GM12801 (cell line): ENCODE measurements at regions not wholly inside any gene's neighbourhood (a gene's known extent, or its start where the extent isn't known, plus 50 kb on each side); places are given as distances from the start of the nearest gene placed in this dataset.

Source experiments
- CTCF ChIP-seq: IDR thresholded peaks from one replicate; pipeline ENCODE4 v1.5.1; 2011; ENCODE audit warnings: control low read depth; ENCODE audit not compliant: insufficient read length; ENCODE audit errors: extremely low read depth

GRCh38 chr4:24053934-24054333, 164.1 kb upstream of the PPARGC1A start:
- no peak for TF ChIP-seq CTCF

GRCh38 chr4:24044610-24045589, 155.1 kb upstream of the PPARGC1A start:
- TF ChIP-seq CTCF: no peak

- no peak for TF ChIP-seq CTCF
These were observed 152.2 kb upstream of the PPARGC1A start for GRCh38 chr4:24042094-24042493.

- no peak for TF ChIP-seq CTCF
These were observed 151.0 kb upstream of the PPARGC1A start for GRCh38 chr4:24040811-24041210.

GRCh38 chr4:24033626-24034025, 143.8 kb upstream of the PPARGC1A start:
- no peak for TF ChIP-seq CTCF

GRCh38 chr4:24032371-24032989, 142.6 kb upstream of the PPARGC1A start:
- no peak for TF ChIP-seq CTCF

GRCh38 chr4:24026596-24026995, 136.7 kb upstream of the PPARGC1A start:
- TF ChIP-seq CTCF: no peak
